Activated T-cell treated with anti-CD3 and anti-CD28 coated beads for 24 hours (primary cell): ENCODE measurements at regions not wholly inside any gene's neighbourhood (a gene's known extent, or its start where the extent isn't known, plus 50 kb on each side); places are given as distances from the start of the nearest gene placed in this dataset.

Source experiments
- DNase-seq: peaks from one replicate; pipeline ENCODE4 v3.0.0-alpha.2; 2020; ENCODE audit warnings: low read depth

DNA sequence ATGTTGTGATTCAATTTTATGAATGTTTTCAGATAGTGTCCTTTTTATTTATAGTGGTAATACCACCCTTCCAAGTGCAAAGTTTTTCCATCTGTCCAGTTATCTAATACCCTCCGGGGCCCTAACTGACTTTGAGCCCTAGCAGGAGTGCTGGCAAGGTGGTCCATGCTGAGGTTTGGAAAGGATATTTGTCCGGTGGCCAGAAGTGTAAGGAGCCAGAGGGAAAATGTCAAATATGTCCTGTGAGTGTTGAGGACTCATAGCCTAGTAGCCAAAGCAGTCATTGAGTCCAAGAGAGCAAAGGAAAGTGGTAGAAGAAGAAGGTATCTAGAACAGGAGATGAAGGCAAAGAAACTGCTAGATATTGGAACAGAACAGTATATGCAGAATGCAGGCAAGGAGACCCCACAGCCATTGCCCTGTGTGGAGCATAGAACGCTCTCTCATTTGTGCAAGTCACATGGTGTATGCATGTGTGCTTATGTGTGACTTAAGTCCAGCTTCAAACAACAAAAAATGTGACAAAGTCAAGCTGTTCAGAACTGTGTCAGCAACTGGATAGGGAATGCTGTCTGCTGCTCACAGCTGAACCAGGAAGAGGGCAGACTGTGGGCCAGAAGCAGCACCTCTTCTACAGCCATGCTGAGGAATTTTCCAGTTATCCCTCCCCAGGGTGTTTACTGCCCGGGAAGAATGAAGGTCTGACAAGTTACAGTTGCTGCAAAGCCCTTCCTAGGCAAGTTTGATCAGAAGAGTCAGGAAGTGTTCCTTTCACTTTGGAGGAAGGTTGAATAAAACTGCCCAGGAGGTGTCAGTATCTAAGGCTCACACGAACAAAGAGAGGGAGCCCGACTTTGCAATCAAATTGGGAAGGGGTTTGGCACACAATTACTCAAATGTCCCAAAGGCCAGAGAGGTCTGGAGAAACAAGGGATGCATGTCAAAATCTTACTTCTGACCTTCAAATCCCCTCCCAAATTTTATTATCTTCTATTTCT is 463.3 kb upstream of the DMAC1 start:
- DNase-seq = no peak

DNA sequence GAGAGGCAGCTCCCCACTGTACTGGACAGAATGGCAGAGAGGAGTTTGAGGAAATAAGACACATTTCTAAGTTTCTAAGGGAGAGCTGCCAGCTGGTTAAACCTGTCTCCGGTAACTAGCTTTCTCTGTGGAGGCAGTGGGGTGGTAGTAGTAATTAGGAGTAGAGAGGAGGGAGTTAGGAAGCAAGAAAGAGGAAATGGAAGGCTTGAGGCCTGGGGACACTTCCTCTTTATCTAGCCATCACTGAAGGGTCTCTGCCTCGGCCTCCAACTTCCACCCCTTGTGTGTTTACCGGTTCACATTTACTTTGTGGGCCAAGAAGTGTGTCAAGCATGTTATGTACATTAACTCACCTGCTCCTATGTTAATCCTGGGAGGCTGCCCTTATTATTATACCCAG is 462.2 kb upstream of the DMAC1 start:
- no peak for DNase-seq

DNA sequence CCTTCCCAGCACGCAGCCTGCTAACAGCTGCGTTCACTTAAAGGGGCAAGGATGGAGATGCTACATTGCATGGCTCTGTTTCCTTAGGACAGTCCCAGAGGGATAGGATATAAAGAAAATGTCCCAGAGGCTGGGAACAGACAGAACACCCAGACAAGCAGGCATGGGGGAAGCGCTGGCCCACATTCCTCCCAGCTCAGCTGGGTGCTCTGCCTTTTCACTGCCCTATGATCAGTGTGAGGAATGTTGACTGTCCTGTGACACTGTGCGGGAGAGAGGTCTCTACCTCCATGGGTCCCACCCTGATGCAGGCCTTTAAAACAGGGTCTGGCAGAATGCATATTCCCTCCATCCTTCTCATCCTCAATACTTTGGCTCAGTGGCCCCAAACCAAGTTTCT is 459.4 kb upstream of the DMAC1 start:
- no peak for DNase-seq

DNA sequence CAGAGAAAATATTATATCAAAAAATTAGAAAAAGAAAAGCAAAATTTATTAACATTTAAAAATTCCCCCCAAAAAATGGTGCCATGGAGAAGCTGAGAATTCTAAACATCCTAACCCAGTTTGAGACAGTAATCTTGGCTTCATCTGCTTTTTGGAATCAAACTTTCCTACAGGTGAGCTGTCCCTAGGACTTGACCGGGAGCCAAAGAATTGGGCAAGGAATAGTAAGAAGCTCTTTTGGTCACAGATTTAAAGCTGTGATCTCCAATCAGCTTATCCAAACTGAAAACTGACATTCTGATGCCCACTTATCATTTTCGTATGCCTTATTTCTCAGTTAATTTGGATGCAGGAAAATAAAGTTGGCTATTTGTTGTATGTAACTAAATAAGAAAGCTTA is 457.3 kb upstream of the DMAC1 start:
- no peak for DNase-seq

GRCh38 chr9:8255850-8256249 is 456.3 kb upstream of the DMAC1 start:
- no peak for DNase-seq

GRCh38 chr9:8254541-8254940 is 455.0 kb upstream of the DMAC1 start:
- DNase-seq = no peak

- no peak for DNase-seq
These were observed 452.9 kb upstream of the DMAC1 start for GRCh38 chr9:8252445-8252844.

DNA sequence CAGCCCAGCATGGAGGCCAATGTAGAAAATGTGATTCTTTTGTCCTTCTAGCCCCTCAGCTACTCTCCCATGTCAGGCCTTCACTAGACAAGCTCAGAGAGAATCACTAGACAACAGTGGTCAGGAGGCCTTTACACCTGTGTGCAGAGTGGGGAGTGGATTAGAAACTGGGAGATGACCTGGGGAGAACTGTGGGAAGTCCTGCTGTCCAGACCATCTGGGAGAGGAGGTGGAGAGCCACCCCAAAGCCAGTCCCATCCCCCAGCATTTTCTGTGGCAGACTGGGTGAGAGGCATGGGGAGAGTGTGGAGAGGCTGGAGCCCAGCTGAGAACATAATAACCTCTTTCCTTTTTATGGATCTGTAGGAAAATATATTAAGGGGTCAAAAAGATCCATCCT is 452.0 kb upstream of the DMAC1 start:
- DNase-seq = no peak

GRCh38 chr9:8244505-8245092 is 445.0 kb upstream of the DMAC1 start:
- no peak for DNase-seq

DNA sequence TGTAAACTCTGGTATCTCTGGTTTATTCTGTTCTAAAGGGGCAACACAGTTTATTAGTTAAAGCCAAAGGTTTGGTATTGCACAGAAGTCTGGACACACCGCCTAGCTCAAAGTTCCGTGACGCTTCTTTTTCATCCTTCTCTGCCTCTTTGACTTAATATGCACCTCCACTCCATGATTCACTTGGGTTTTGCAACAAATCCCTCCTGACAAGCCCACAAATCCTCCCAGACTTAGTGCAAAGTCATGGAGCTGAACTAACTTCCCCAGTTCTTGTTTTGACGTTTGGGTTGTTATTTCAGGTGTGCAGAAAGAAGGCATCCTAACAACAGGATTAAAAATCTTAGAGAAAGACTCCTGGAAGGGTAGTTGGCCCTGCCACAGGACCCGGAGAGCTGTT is 441.6 kb upstream of the DMAC1 start:
- no peak for DNase-seq

DNA sequence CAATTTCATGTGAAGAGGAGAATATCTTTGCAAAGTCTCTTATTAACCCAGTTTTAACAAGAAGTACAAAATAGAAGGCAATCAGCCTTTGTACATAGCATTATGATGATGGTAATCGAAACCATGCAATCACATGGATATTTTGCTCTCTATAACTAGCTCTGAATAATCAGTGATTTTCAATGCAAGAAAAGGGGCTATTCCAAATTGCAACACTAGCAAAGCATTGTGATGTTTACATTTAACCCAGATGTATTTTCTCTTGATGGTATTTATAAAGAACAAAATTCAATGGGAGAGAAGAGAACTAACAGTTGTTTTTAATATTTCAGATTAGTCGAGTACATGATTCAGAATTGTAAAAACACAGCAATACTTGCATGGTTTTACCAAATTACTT is 437.5 kb upstream of the DMAC1 start:
- DNase-seq = no peak

- DNase-seq = no peak
These were observed 435.9 kb upstream of the DMAC1 start for GRCh38 chr9:8235489-8235888.

DNA sequence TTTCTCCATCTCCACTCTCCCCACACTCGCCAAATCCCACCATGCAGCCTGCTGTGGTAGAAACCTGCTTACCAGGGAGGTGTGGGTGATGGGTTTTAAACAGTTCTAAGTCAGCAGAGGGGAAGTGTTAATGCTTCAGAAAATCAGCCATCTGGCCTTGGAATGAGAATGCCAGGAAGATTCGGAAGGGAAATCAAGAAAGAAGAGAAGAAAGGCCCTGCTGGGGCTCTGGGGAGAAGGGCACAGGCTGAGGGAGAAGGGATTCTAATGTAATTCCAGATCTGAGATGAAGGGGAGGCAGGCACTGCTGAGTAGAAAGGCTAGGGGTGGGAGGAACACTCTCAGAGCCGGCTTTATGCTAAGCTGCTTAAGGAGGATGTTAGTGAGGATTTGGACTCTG is 434.7 kb upstream of the DMAC1 start:
- DNase-seq = no peak

DNA sequence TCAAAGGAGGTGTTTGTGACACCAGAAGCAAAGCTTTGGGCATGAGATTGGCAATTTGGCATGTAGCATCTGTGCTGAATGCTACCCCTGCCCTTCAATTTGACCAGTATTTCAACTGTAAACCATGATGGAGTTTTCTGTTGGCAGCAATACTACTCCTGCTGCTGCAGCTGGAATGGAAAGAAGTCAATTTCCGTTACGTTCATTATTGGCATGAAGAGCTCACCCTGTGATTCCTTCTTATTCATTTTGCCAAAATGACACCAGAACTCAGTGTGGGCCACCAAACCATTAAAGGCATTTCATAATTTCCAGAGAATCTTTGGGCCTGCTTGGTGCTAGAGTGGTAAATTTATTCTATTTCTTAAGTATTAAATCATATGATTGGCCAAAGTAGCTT is 433.1 kb upstream of the DMAC1 start:
- no peak for DNase-seq

DNA sequence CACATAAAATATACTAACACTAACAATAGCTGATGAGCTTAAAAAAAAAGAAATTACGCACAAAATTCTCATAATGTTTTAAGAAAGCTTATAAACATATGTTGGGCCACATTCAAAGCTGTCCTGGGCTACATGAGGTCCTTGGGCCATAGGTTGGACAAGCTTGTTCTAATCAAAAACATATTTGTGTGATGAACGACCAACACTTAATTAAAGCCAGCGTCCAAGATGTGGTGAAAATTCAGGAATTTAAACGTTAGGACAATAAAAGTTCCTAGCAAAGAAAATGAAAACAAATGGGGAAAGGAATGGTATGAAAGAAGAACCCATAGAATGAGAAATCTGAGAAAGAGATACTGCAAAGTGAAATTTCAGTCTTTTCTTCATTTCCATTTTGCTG is 429.6 kb upstream of the DMAC1 start:
- DNase-seq = no peak

GRCh38 chr9:8224381-8224801 is 424.8 kb upstream of the DMAC1 start:
- DNase-seq = no peak

- no peak for DNase-seq
These were observed 424.3 kb upstream of the DMAC1 start for GRCh38 chr9:8223861-8224260.

DNA sequence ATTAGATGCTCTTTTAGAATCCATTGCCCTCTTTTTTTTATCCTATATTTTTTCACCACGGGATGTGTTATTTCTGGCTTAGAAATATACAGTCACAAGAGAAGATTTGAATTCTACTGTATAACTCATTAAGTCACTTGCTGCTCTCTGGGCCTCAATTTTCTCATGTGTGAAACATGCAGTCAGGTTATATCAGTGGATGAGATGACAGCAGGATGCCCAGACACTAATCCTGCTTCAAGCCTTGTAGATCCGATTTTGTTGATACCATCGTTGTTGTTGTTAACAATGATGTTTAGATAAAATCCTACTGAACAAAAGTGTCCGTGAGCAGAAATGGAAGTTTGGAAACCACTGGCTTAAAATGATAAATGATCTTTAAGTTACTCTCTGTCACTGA is 421.9 kb upstream of the DMAC1 start:
- DNase-seq = no peak

- no peak for DNase-seq
These were observed 408.9 kb upstream of the DMAC1 start for GRCh38 chr9:8208465-8208864.

DNA sequence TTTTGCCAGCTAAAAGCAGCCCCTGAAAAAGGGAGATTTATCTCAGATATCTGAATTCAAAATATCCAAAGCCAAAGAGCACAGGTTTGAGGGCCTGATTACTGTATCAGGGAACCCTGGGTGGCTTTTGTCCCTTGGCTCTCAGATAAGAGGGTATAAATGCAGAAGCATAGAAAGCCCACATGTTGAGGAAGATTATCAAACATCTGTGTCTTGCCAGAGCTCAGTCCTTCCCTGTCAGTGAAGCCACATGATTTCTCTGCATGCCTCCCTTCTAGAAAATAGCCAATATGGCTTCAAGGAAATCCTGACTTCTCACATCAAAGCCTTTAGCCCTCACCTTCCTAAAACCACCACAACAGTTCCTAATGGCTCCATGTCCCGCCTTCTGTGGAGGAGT is 408.0 kb upstream of the DMAC1 start:
- DNase-seq = no peak

- DNase-seq = no peak
These were observed 407.1 kb upstream of the DMAC1 start for GRCh38 chr9:8206720-8207119.

- no peak for DNase-seq
These were observed 406.0 kb upstream of the DMAC1 start for GRCh38 chr9:8205576-8205975.

- DNase-seq = no peak
These were observed 390.3 kb upstream of the DMAC1 start for GRCh38 chr9:8189881-8190280.
